HCT116 (cell line): ENCODE measurements at regions not wholly inside any gene's neighbourhood (a gene's known extent, or its start where the extent isn't known, plus 50 kb on each side); places are given as distances from the start of the nearest gene placed in this dataset.

Experiments
- CTCF ChIP-seq, 3 experiments: fragments of 200-600 bp in 1 of 3; sonication (generic) in 1 of 3; IDR thresholded peaks in 2 of 3; conservative IDR thresholded peaks in 1 of 3; 2 replicates each; pipeline ENCODE4 v1.5.1; 2012 to 2017; ENCODE audit warnings: low read depth in 2 of 3, low read length in 2 of 3, antibody characterized with exemption in 1 of 3, borderline replicate concordance in 1 of 3, control low read depth in 1 of 3, mild to moderate bottlenecking in 1 of 3, mixed read lengths in 1 of 3, mixed run types in 1 of 3, moderate library complexity in 1 of 3; ENCODE audit not compliant: insufficient read depth in 1 of 3
- EZH2 ChIP-seq: fragments of 200-600 bp; sonication (generic); IDR thresholded peaks from 2 replicates; pipeline ENCODE4 v1.6.1; 2017; ENCODE audit warnings: antibody characterized with exemption, mixed run types
- JUND ChIP-seq: IDR thresholded peaks from 2 replicates; pipeline ENCODE4 v1.6.1; 2012
- MAX ChIP-seq: IDR thresholded peaks from 2 replicates; pipeline ENCODE4 v1.6.1; 2012
- POLR2A ChIP-seq: IDR thresholded peaks from 2 replicates; pipeline ENCODE4 v1.7.0; 2011; ENCODE audit warnings: borderline replicate concordance; ENCODE audit not compliant: insufficient read depth, insufficient read length; ENCODE audit errors: extremely low read depth
- POLR2AphosphoS5 ChIP-seq: IDR thresholded peaks from 2 replicates; pipeline ENCODE4 v1.6.1; 2011; ENCODE audit warnings: mild to moderate bottlenecking, low read depth, low read length, moderate library complexity
- REST ChIP-seq: IDR thresholded peaks from 2 replicates; pipeline ENCODE4 v1.6.1; 2012; ENCODE audit warnings: low read depth
- SP1 ChIP-seq: IDR thresholded peaks from 2 replicates; pipeline ENCODE4 v1.6.1; 2012; ENCODE audit warnings: low read depth
- ZNF274 ChIP-seq: fragments of 200-500 bp; sonication (Bioruptor generic); IDR thresholded peaks from 2 replicates; pipeline ENCODE4 v1.6.1; 2014; ENCODE audit warnings: mild to moderate bottlenecking, low read depth, low read length, inconsistent platforms

- TF ChIP-seq JUND: no peak
- no peak for TF ChIP-seq ZNF274
- TF ChIP-seq SP1: no peak
- no peak for TF ChIP-seq POLR2A
- no peak for TF ChIP-seq CTCF (IDR thresholded peaks at IDR 0.05 in 2 of 3, conservative IDR thresholded peaks at IDR 0.05 in 1 of 3; ENCODE audit: borderline replicate concordance in 1 of 3, insufficient read depth in 1 of 3, low read depth in 2 of 3, low read length in 2 of 3)
- TF ChIP-seq REST: peak; percentile 12; the same call in 1 of the 2 replicates
- TF ChIP-seq POLR2AphosphoS5: no peak
- peak; percentile 71 for TF ChIP-seq MAX
- no peak for TF ChIP-seq EZH2
These were observed 121.1 kb downstream of the TRIM27 start for GRCh38 chr6:28802417-28803336.
